ENCODE measurements at regions not wholly inside any gene's neighbourhood (a gene's known extent, or its start where the extent isn't known, plus 50 kb on each side); places are given as distances from the start of the nearest gene placed in this dataset.

DNA sequence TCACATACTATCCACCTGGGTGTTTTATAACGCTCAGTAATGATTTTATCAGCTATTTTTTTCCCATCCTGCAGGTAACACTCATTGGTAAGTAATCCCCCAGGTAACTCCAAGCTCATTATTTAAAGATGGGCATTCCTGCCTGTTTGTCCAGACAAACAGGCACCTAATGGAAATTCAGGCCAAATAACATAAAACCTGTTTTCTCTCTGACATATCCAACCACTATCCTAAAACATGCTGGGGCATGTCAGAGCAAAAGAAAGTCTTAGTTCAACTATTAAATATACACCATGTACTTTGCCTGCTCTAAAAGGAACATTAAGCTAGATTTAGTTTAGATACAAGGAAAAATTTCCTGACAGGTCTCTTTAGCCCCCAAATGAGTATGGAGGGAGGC, 987.7 kb downstream of the TTLL7 start:
- no peak for TF ChIP-seq ZBTB7A (IDR thresholded peaks at IDR 0.05; ENCODE audit: low read depth)
- no peak for TF ChIP-seq TEAD4 (IDR thresholded peaks at IDR 0.05)
- no peak for TF ChIP-seq TCF12 (IDR thresholded peaks at IDR 0.05; ENCODE audit: low read depth)
- TF ChIP-seq CEBPB (IDR thresholded peaks at IDR 0.05): no peak
- TF ChIP-seq FOXM1 (IDR thresholded peaks at IDR 0.05; ENCODE audit: borderline replicate concordance, low read depth): no peak
- no peak for TF ChIP-seq EGR1 (IDR thresholded peaks at IDR 0.05)
- TF ChIP-seq, protein P1, sequence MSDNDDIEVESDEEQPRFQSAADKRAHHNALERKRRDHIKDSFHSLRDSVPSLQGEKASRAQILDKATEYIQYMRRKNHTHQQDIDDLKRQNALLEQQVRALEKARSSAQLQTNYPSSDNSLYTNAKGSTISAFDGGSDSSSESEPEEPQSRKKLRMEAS (IDR thresholded peaks at IDR 0.05): no peak
- no peak for TF ChIP-seq RAD21 (IDR thresholded peaks at IDR 0.05; ENCODE audit: low read depth)

DNA sequence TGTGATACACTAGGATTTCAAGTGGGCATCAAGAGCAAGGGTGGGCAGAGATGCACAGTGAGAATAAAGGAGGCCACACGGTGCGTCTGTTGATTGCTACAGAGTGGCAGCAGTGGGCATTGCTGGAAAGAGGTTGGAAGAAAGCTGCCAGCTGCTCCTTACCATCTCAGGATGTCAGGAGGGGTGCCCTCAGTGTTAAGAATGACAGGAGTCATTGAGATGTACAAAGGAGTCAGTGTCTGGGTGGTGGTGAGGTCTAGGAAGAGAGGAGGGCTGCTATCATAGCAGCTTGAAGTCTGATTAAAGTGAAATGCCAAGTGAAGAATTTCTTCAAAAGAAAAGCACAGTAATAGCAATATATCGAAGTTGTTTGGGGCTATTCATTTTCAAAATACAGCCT, 992.7 kb downstream of the TTLL7 start:
- TF ChIP-seq, protein P2, sequence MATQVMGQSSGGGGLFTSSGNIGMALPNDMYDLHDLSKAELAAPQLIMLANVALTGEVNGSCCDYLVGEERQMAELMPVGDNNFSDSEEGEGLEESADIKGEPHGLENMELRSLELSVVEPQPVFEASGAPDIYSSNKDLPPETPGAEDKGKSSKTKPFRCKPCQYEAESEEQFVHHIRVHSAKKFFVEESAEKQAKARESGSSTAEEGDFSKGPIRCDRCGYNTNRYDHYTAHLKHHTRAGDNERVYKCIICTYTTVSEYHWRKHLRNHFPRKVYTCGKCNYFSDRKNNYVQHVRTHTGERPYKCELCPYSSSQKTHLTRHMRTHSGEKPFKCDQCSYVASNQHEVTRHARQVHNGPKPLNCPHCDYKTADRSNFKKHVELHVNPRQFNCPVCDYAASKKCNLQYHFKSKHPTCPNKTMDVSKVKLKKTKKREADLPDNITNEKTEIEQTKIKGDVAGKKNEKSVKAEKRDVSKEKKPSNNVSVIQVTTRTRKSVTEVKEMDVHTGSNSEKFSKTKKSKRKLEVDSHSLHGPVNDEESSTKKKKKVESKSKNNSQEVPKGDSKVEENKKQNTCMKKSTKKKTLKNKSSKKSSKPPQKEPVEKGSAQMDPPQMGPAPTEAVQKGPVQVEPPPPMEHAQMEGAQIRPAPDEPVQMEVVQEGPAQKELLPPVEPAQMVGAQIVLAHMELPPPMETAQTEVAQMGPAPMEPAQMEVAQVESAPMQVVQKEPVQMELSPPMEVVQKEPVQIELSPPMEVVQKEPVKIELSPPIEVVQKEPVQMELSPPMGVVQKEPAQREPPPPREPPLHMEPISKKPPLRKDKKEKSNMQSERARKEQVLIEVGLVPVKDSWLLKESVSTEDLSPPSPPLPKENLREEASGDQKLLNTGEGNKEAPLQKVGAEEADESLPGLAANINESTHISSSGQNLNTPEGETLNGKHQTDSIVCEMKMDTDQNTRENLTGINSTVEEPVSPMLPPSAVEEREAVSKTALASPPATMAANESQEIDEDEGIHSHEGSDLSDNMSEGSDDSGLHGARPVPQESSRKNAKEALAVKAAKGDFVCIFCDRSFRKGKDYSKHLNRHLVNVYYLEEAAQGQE (IDR thresholded peaks at IDR 0.05; ENCODE audit: low read depth): no peak
- TF ChIP-seq NFIC (IDR thresholded peaks at IDR 0.05) (no peak), TAF1 (IDR thresholded peaks at IDR 0.05; ENCODE audit: low read depth) (no peak), YY1 (IDR thresholded peaks at IDR 0.05; ENCODE audit: low read depth) (no peak), EGR1 (IDR thresholded peaks at IDR 0.05) (no peak), TEAD4 (IDR thresholded peaks at IDR 0.05) (no peak), CEBPB (IDR thresholded peaks at IDR 0.05) (no peak), RAD21 (IDR thresholded peaks at IDR 0.05; ENCODE audit: low read depth) (no peak), CREB1 (IDR thresholded peaks at IDR 0.05; ENCODE audit: low read depth) (no peak), FOXM1 (IDR thresholded peaks at IDR 0.05; ENCODE audit: borderline replicate concordance, low read depth) (no peak), ZBTB7A (IDR thresholded peaks at IDR 0.05; ENCODE audit: low read depth) (no peak), TCF12 (IDR thresholded peaks at IDR 0.05; ENCODE audit: low read depth) (no peak), EP300 (IDR thresholded peaks at IDR 0.05; ENCODE audit: borderline replicate concordance) (no peak)
- TF ChIP-seq, protein P3, sequence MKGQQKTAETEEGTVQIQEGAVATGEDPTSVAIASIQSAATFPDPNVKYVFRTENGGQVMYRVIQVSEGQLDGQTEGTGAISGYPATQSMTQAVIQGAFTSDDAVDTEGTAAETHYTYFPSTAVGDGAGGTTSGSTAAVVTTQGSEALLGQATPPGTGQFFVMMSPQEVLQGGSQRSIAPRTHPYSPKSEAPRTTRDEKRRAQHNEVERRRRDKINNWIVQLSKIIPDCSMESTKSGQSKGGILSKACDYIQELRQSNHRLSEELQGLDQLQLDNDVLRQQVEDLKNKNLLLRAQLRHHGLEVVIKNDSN (IDR thresholded peaks at IDR 0.05): no peak
- TF ChIP-seq, protein P1 (IDR thresholded peaks at IDR 0.05): no peak

DNA sequence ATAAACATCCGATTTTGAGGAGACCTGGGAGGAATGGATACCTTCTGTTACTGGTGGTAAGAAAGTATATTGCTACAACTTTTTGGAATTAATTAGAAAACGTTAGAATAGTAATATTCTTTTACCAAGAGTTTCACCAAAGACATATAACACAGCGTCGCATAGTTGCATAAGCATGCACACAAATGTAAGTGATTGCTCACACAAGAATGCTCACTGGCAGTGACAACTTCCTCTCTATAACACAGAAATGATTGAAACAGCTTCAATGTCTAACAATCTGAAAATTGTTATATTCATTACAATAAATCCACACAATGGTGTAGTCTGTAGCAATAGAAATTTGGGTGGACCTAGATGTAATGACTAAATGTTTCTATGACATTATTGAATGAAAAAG, 998.6 kb downstream of the TTLL7 start:
- TF ChIP-seq, protein P2 (IDR thresholded peaks at IDR 0.05; ENCODE audit: low read depth): no peak
- TF ChIP-seq TEAD4 (IDR thresholded peaks at IDR 0.05) (no peak), RAD21 (IDR thresholded peaks at IDR 0.05; ENCODE audit: low read depth) (no peak)

DNA sequence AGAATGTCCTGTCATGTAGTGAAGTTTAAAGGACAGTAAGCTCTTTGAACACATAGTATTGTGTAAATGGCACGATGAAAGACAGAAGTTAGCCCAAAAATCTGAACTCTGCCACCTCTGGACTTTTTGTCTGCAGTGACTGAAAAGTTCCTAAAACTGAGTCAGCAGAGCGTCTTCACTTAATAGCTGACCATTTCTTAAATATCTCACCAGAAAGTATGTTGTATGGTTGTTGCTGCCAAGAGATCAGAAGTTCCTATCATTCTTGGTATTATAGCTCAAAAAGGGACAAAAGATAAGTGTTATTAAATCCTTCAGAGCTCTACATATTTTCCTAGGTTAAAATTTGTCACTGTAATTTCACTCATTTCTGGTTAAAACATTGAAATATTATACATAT, 1003.0 kb downstream of the TTLL7 start:
- TF ChIP-seq NFIC (IDR thresholded peaks at IDR 0.05) (no peak), TCF12 (IDR thresholded peaks at IDR 0.05; ENCODE audit: low read depth) (no peak), YY1 (IDR thresholded peaks at IDR 0.05; ENCODE audit: low read depth) (no peak)

DNA sequence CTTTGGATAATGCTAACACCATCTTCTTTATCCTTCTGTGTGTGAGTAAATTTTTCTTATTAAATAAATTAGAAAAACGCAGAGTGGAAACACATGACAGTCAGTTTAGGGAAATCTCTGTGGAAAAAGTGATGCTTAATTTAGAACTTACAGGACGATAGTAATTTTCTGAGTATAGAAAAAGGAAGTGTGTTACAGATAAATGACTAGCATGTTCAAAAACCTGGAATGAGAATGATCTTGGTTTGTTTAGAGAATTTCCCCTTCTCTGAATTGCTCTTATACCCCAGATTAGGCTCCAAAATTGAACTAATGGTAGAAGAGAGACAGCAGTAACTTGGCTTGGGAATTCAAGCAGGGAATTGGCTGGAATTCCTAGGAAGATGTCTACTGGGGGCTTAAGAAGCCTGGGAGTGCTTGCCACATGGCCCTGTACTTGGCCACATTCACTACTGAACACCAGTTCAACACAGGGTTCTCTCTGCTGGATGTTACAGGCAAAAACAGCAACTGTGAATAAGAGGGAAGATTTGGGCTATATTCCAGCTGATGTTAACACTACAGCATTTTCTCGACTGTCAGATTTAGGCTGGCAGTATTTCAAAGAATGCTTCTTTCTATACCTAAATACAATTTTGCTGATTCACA, 1004.2 kb downstream of the TTLL7 start:
- TF ChIP-seq NFIC (IDR thresholded peaks at IDR 0.05) (no peak), EGR1 (IDR thresholded peaks at IDR 0.05) (no peak), CEBPB (IDR thresholded peaks at IDR 0.05) (no peak), TEAD4 (IDR thresholded peaks at IDR 0.05) (no peak), TCF12 (IDR thresholded peaks at IDR 0.05; ENCODE audit: low read depth) (no peak), FOXM1 (IDR thresholded peaks at IDR 0.05; ENCODE audit: borderline replicate concordance, low read depth) (no peak), RAD21 (IDR thresholded peaks at IDR 0.05; ENCODE audit: low read depth) (no peak), EP300 (IDR thresholded peaks at IDR 0.05; ENCODE audit: borderline replicate concordance) (no peak), ZBTB7A (IDR thresholded peaks at IDR 0.05; ENCODE audit: low read depth) (no peak), TAF1 (IDR thresholded peaks at IDR 0.05; ENCODE audit: low read depth) (no peak), YY1 (IDR thresholded peaks at IDR 0.05; ENCODE audit: low read depth) (no peak), CREB1 (IDR thresholded peaks at IDR 0.05; ENCODE audit: low read depth) (no peak)
- TF ChIP-seq, protein P3 (IDR thresholded peaks at IDR 0.05): no peak
- TF ChIP-seq, protein P1 (IDR thresholded peaks at IDR 0.05): no peak
- TF ChIP-seq, protein P2 (IDR thresholded peaks at IDR 0.05; ENCODE audit: low read depth): no peak

Measured in Ishikawa (cell line).